ENCODE measurements at regions not wholly inside any gene's neighbourhood (a gene's known extent, or its start where the extent isn't known, plus 50 kb on each side); places are given as distances from the start of the nearest gene placed in this dataset.
"Not testable (repeated sequence)": the region's sequence is repeated elsewhere in the genome, so short reads cannot be mapped to it uniquely, and the experiment has no call there.

- not testable (repeated sequence) for H3K9ac ChIP-seq (ENCODE audit: extremely low read depth, insufficient read length, low read length); H2BK15ac ChIP-seq (ENCODE audit: low read depth, low read length); H3K23me2 ChIP-seq (ENCODE audit: insufficient read length, low read depth, low read length, poor library complexity, severe bottlenecking); H3K27ac Mint-ChIP-seq; H3K4me2 ChIP-seq (ENCODE audit: insufficient read depth, insufficient read length, low read length); H3K14ac ChIP-seq (ENCODE audit: insufficient read depth, low read length); H2AFZ ChIP-seq (ENCODE audit: low read length); H3K9me3 Mint-ChIP-seq; H2BK5ac ChIP-seq (ENCODE audit: insufficient read length, low read length); H3K79me2 ChIP-seq (ENCODE audit: insufficient read depth, low read length); H2BK120ac ChIP-seq (ENCODE audit: low read depth, low read length, poor library complexity, severe bottlenecking); H3K4ac ChIP-seq (ENCODE audit: low read depth, low read length); H3T11ph ChIP-seq (ENCODE audit: low read length); H3K27ac ChIP-seq (ENCODE audit: insufficient read length, low read depth, low read length); H3K4me1 ChIP-seq (ENCODE audit: insufficient read depth, low read length); H3K56ac ChIP-seq (ENCODE audit: insufficient read length, low read depth, low read length); H3K23ac ChIP-seq (ENCODE audit: insufficient read length, low read depth, low read length); DNase-seq; H2AK5ac ChIP-seq (ENCODE audit: insufficient read length, low read length); H2BK12ac ChIP-seq (ENCODE audit: insufficient read length, low read depth, low read length); H3K27me3 ChIP-seq (ENCODE audit: insufficient read depth, low read length); H3K18ac ChIP-seq (ENCODE audit: insufficient read length, low read depth, low read length); H4K20me1 ChIP-seq (ENCODE audit: control insufficient read depth, insufficient read depth, insufficient read length); H4K5ac ChIP-seq (ENCODE audit: insufficient read length, low read depth, low read length); H3K4me3 Mint-ChIP-seq; H3K9me3 ChIP-seq (ENCODE audit: control insufficient read depth, low read depth, low read length); H3K79me1 ChIP-seq (ENCODE audit: insufficient read depth, low read depth, low read length, poor library complexity, severe bottlenecking); H4K8ac ChIP-seq (replicated peaks; ENCODE audit: insufficient read length, low read depth, low read length); H2BK20ac ChIP-seq (ENCODE audit: low read depth, low read length, poor library complexity, severe bottlenecking); H3K36me3 Mint-ChIP-seq (ENCODE audit: insufficient read depth in 1 of 3, low read depth in 3 of 3); H4K91ac ChIP-seq (ENCODE audit: insufficient read length, low read depth, low read length)
- Mint-ChIP-seq H3K4me1 (peaks cover 25 to 26% of the 10 kb centered on the region in 2 experiments), H3K27me3 (ENCODE audit: low read depth) (peaks cover 76% of the 10 kb centered on the region)
- WGBS (ENCODE audit: extremely low coverage, insufficient read length, low lambda C conversion rate), result no CpG with 5 or more reads among the region's 11 CpGs
Measured at GRCh38 chr2:242070726-242071125, 201.2 kb downstream of the RTP5 start.

GRCh38 chr2:242071377-242071776, 201.8 kb downstream of the RTP5 start:
- H2BK12ac ChIP-seq (ENCODE audit: insufficient read length, low read depth, low read length); H2AFZ ChIP-seq (ENCODE audit: low read length); H4K8ac ChIP-seq (replicated peaks; ENCODE audit: insufficient read length, low read depth, low read length); H3K4me3 Mint-ChIP-seq; H3K9me3 ChIP-seq (ENCODE audit: control insufficient read depth, low read depth, low read length); H3K18ac ChIP-seq (ENCODE audit: insufficient read length, low read depth, low read length); H3K9ac ChIP-seq (ENCODE audit: extremely low read depth, insufficient read length, low read length); H2AK5ac ChIP-seq (ENCODE audit: insufficient read length, low read length); H3K56ac ChIP-seq (ENCODE audit: insufficient read length, low read depth, low read length); H3K14ac ChIP-seq (ENCODE audit: insufficient read depth, low read length); DNase-seq; H3K4me2 ChIP-seq (ENCODE audit: insufficient read depth, insufficient read length, low read length); H3K27ac ChIP-seq (ENCODE audit: insufficient read length, low read depth, low read length); H3K9me3 Mint-ChIP-seq; H2BK120ac ChIP-seq (ENCODE audit: low read depth, low read length, poor library complexity, severe bottlenecking); H3T11ph ChIP-seq (ENCODE audit: low read length); H3K79me1 ChIP-seq (ENCODE audit: insufficient read depth, low read depth, low read length, poor library complexity, severe bottlenecking); H3K27me3 ChIP-seq (ENCODE audit: insufficient read depth, low read length); H3K23ac ChIP-seq (ENCODE audit: insufficient read length, low read depth, low read length); H4K91ac ChIP-seq (ENCODE audit: insufficient read length, low read depth, low read length); H3K79me2 ChIP-seq (ENCODE audit: insufficient read depth, low read length); H2BK5ac ChIP-seq (ENCODE audit: insufficient read length, low read length); H4K5ac ChIP-seq (ENCODE audit: insufficient read length, low read depth, low read length); H2BK15ac ChIP-seq (ENCODE audit: low read depth, low read length); H3K23me2 ChIP-seq (ENCODE audit: insufficient read length, low read depth, low read length, poor library complexity, severe bottlenecking); H3K27ac Mint-ChIP-seq; H3K4ac ChIP-seq (ENCODE audit: low read depth, low read length); H2BK20ac ChIP-seq (ENCODE audit: low read depth, low read length, poor library complexity, severe bottlenecking); H3K4me1 ChIP-seq (ENCODE audit: insufficient read depth, low read length); H4K20me1 ChIP-seq (ENCODE audit: control insufficient read depth, insufficient read depth, insufficient read length); H3K36me3 Mint-ChIP-seq (ENCODE audit: insufficient read depth in 1 of 3, low read depth in 3 of 3): not testable (repeated sequence)
- peaks cover 30 to 31% of the 10 kb centered on the region in 2 experiments for H3K4me1 Mint-ChIP-seq
- WGBS (ENCODE audit: extremely low coverage, insufficient read length, low lambda C conversion rate), result no CpG with 5 or more reads among the region's 7 CpGs
- H3K27me3 Mint-ChIP-seq (ENCODE audit: low read depth), result peaks cover 74% of the 10 kb centered on the region
